GM23338 (cell line): ENCODE measurements at regions not wholly inside any gene's neighbourhood (a gene's known extent, or its start where the extent isn't known, plus 50 kb on each side); places are given as distances from the start of the nearest gene placed in this dataset.

Experiments
- ATAC-seq: fragments of 200-7000 bp; cut with Tn5 transposase; 3 replicates; pipeline ENCODE4 v1.9.1; 2020
- DNase-seq: peaks from one replicate; pipeline ENCODE4 v3.0.0-alpha.2; 2015; ENCODE audit warnings: low spot score
- H2AFZ ChIP-seq: fragments of 200-600 bp; sonication (generic); 2 replicates; pipeline ENCODE4 v1.8.0; 2016; ENCODE audit warnings: antibody characterized with exemption, mild to moderate bottlenecking, moderate library complexity
- H3F3A ChIP-seq: fragments of 200-600 bp; sonication (generic); replicated peaks from 2 replicates; pipeline ENCODE4 v1.8.0; 2017; ENCODE audit warnings: antibody characterized with exemption, mixed run types, low read depth
- H3K27ac ChIP-seq: fragments of 200-600 bp; sonication (generic); 2 replicates; pipeline ENCODE4 v1.6.1; 2016; ENCODE audit warnings: low read depth
- H3K27me3 ChIP-seq: fragments of 200-600 bp; sonication (generic); 2 replicates; pipeline ENCODE4 v1.8.0; 2016; ENCODE audit warnings: mild to moderate bottlenecking, mixed run types, moderate library complexity; ENCODE audit not compliant: insufficient read depth
- H3K36me3 ChIP-seq: fragments of 200-600 bp; sonication (generic); 2 replicates; pipeline ENCODE4 v1.8.0; 2016; ENCODE audit warnings: mild to moderate bottlenecking; ENCODE audit not compliant: insufficient read depth
- H3K4me1 ChIP-seq: fragments of 200-600 bp; sonication (generic); 2 replicates; pipeline ENCODE4 v1.8.0; 2016; ENCODE audit warnings: mild to moderate bottlenecking, moderate library complexity; ENCODE audit not compliant: insufficient read depth
- H3K4me2 ChIP-seq: fragments of 200-600 bp; sonication (generic); 2 replicates; pipeline ENCODE4 v1.7.1; 2017; ENCODE audit warnings: mixed run types
- H3K4me3 ChIP-seq: fragments of 200-600 bp; sonication (generic); 2 replicates; pipeline ENCODE4 v1.6.1; 2016; ENCODE audit warnings: mixed run types
- H3K79me2 ChIP-seq: fragments of 200-600 bp; sonication (generic); replicated peaks from 2 replicates; pipeline ENCODE4 v1.8.0; 2017; ENCODE audit warnings: mild to moderate bottlenecking; ENCODE audit not compliant: insufficient read depth
- H3K9me2 ChIP-seq: fragments of 200-600 bp; sonication (generic); 2 replicates; pipeline ENCODE4 v1.8.0; 2017; ENCODE audit not compliant: insufficient read depth
- H4K20me1 ChIP-seq: fragments of 200-600 bp; sonication (generic); replicated peaks from 2 replicates; pipeline ENCODE4 v1.8.0; 2017; ENCODE audit warnings: mild to moderate bottlenecking; ENCODE audit not compliant: insufficient read depth
- H3K27ac Mint-ChIP-seq: 2 replicates; pipeline ENCODE4 v1.8.0; 2020; ENCODE audit warnings: inconsistent platforms, mild to moderate bottlenecking, moderate library complexity, mixed read lengths
- H3K27me3 Mint-ChIP-seq: 3 replicates; pipeline ENCODE4 v1.8.0; 2022; ENCODE audit warnings: low read depth, mild to moderate bottlenecking, moderate library complexity, mixed read lengths, inconsistent platforms; ENCODE audit not compliant: insufficient read depth, poor library complexity
- H3K36me3 Mint-ChIP-seq: 3 replicates; pipeline ENCODE4 v1.8.0; 2021; ENCODE audit warnings: low read depth, mild to moderate bottlenecking, inconsistent platforms, moderate library complexity, mixed read lengths
- H3K4me1 Mint-ChIP-seq: 3 replicates; pipeline ENCODE4 v1.8.0; 2020; ENCODE audit warnings: mild to moderate bottlenecking, inconsistent platforms, mixed read lengths
- H3K4me3 Mint-ChIP-seq: 3 replicates; pipeline ENCODE4 v1.8.0; 2021; ENCODE audit warnings: moderate library complexity, mild to moderate bottlenecking, inconsistent platforms, mixed read lengths
- H3K9me3 Mint-ChIP-seq: 3 replicates; pipeline ENCODE4 v1.8.0; 2020; ENCODE audit warnings: moderate library complexity, mild to moderate bottlenecking, inconsistent platforms, mixed read lengths
- CREB1 ChIP-seq: fragments of 250-450 bp; sonication (Bioruptor Pico); IDR thresholded peaks from 2 replicates; pipeline ENCODE4 v1.5.0; 2020; ENCODE audit warnings: low read depth, mild to moderate bottlenecking, moderate library complexity
- EZH2phosphoT487 ChIP-seq: fragments of 200-600 bp; sonication (generic); IDR thresholded peaks from one replicate; pipeline ENCODE4 v1.8.1; 2018; ENCODE audit warnings: antibody characterized with exemption; ENCODE audit not compliant: unreplicated experiment
- JUNB ChIP-seq: IDR thresholded peaks from one replicate; pipeline ENCODE4 v1.6.1; 2016; ENCODE audit warnings: antibody characterized with exemption; ENCODE audit not compliant: unreplicated experiment
- POLR2AphosphoS5 ChIP-seq: IDR thresholded peaks from 2 replicates; pipeline ENCODE4 v1.6.1; 2016; ENCODE audit warnings: antibody characterized with exemption, low read depth
- STAT1 ChIP-seq: IDR thresholded peaks from one replicate; pipeline ENCODE4 v1.6.1; 2016; ENCODE audit warnings: antibody characterized with exemption; ENCODE audit not compliant: unreplicated experiment
- ZNF114 ChIP-seq: fragments of 250-450 bp; sonication (Bioruptor Pico); IDR thresholded peaks from 2 replicates; pipeline ENCODE4 v1.5.0; 2020; ENCODE audit warnings: mild to moderate bottlenecking, moderate library complexity
- TF ChIP-seq, protein P1 (sequence below): fragments of 250-450 bp; sonication (Bioruptor Pico); IDR thresholded peaks from 2 replicates; pipeline ENCODE4 v1.5.0; 2020; ENCODE audit warnings: mild to moderate bottlenecking, moderate library complexity
- TF ChIP-seq, protein P2 (sequence below), 2 experiments: fragments of 200-600 bp in 1 of 2; sonication (generic) in 1 of 2; conservative IDR thresholded peaks; 2 replicates each; pipeline versions ENCODE4 v1.5.1 to v1.6.1; 2016 to 2017; ENCODE audit warnings: antibody characterized with exemption in 2 of 2, low read depth in 2 of 2, mild to moderate bottlenecking in 2 of 2, moderate library complexity in 1 of 2
- TF ChIP-seq, protein P3 (sequence below): IDR thresholded peaks from 2 replicates; pipeline ENCODE4 v1.6.1; 2016; ENCODE audit warnings: antibody characterized with exemption
- TF ChIP-seq, protein P4 (sequence below): IDR thresholded peaks from one replicate; pipeline ENCODE4 v1.6.1; 2018; ENCODE audit warnings: antibody characterized with exemption; ENCODE audit not compliant: unreplicated experiment

DNA sequence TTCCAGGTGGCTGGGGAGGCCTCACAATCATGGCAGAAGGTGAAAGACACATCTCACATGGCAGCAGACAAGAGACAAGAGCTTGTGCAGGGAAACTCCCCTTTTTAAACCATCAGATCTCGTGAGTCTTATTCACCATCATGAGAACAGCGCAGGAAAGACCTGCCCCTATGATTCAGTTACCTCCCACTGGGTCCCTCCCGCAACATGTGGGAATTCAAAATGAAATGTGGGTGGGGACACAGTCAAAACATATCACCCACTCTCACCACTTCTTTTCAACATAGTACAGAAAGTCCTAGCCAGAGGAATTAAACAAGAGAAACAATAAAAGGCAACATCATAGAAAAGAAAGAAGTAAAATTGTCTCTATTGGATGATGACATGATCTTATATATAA lies 223.4 kb upstream of the SLC24A2 start:
- no peaks in the 10 kb centered on the region for H3F3A ChIP-seq
- no peaks in the 10 kb centered on the region for H4K20me1 ChIP-seq
- no peak for TF ChIP-seq POLR2AphosphoS5
- TF ChIP-seq CREB1 (CRISPR knock-in tag) = no peak
- TF ChIP-seq EZH2phosphoT487 = no peak
- Mint-ChIP-seq H3K27me3 (no peaks in the 10 kb centered on the region), H3K4me3 (no peak overlapping the region), H3K27ac (no peak overlapping the region), H3K9me3 (peaks cover 10% of the 10 kb centered on the region), H3K36me3 (no peaks in the 10 kb centered on the region; the same call in 2 of the 3 replicates), H3K4me1 (peaks cover 11% of the 10 kb centered on the region)
- peaks cover 10% of the 10 kb centered on the region for H3K4me1 ChIP-seq
- ATAC-seq = no peak
- H3K27me3 ChIP-seq = no peaks in the 10 kb centered on the region
- H3K4me2 ChIP-seq = no peak overlapping the region
- no peak overlapping the region for H3K4me3 ChIP-seq
- 0 out of 2 replicates have a peak, but pooled peaks cover 5% of the 10 kb centered on the region for H3K9me2 ChIP-seq
- H2AFZ ChIP-seq = no peak overlapping the region
- no peaks in the 10 kb centered on the region for H3K36me3 ChIP-seq
- DNase-seq = no peak
- no peaks in the 10 kb centered on the region for H3K79me2 ChIP-seq
- H3K27ac ChIP-seq = no peak overlapping the region

DNA sequence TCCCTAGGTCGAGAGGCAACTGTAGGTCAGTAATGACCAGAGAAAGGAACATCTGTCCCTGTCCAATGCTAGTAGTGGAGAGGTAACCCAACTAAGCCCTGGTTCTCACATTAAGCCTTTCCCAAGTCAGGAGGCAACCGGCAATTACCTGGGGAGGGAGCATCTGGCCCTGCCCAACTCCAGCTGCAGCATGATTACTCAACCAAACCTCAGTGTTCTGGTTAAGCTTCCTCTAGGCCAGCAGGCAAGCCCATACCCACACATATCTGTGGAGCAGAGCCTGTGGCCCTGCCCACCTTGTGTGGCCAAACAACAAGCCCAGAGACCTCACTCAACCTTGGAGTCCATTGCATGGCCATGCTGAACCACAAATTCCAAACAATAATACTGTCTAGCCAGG lies 220.8 kb upstream of the SLC24A2 start:
- Histone ChIP-seq H3K4me1 (no peaks in the 10 kb centered on the region; the same call in 1 of the 2 replicates), H4K20me1 (no peaks in the 10 kb centered on the region), H3K27ac (no peak overlapping the region), H3K79me2 (no peaks in the 10 kb centered on the region), H3K27me3 (no peaks in the 10 kb centered on the region), H3K4me2 (no peak overlapping the region), H3K36me3 (no peaks in the 10 kb centered on the region), H3K9me2 (0 out of 2 replicates have a peak, but pooled peaks cover 5% of the 10 kb centered on the region), H2AFZ (no peak overlapping the region), H3F3A (no peaks in the 10 kb centered on the region), H3K4me3 (no peak overlapping the region)
- H3K4me3 Mint-ChIP-seq = no peak overlapping the region
- H3K36me3 Mint-ChIP-seq = no peaks in the 10 kb centered on the region; the same call in 2 of the 3 replicates
- H3K4me1 Mint-ChIP-seq = no peaks in the 10 kb centered on the region
- H3K27ac Mint-ChIP-seq = no peak overlapping the region
- H3K9me3 Mint-ChIP-seq = peaks cover 10% of the 10 kb centered on the region; the same call in 2 of the 3 replicates
- H3K27me3 Mint-ChIP-seq = no peaks in the 10 kb centered on the region
- no peak for DNase-seq
- no peak for ATAC-seq
- TF ChIP-seq, protein P1, sequence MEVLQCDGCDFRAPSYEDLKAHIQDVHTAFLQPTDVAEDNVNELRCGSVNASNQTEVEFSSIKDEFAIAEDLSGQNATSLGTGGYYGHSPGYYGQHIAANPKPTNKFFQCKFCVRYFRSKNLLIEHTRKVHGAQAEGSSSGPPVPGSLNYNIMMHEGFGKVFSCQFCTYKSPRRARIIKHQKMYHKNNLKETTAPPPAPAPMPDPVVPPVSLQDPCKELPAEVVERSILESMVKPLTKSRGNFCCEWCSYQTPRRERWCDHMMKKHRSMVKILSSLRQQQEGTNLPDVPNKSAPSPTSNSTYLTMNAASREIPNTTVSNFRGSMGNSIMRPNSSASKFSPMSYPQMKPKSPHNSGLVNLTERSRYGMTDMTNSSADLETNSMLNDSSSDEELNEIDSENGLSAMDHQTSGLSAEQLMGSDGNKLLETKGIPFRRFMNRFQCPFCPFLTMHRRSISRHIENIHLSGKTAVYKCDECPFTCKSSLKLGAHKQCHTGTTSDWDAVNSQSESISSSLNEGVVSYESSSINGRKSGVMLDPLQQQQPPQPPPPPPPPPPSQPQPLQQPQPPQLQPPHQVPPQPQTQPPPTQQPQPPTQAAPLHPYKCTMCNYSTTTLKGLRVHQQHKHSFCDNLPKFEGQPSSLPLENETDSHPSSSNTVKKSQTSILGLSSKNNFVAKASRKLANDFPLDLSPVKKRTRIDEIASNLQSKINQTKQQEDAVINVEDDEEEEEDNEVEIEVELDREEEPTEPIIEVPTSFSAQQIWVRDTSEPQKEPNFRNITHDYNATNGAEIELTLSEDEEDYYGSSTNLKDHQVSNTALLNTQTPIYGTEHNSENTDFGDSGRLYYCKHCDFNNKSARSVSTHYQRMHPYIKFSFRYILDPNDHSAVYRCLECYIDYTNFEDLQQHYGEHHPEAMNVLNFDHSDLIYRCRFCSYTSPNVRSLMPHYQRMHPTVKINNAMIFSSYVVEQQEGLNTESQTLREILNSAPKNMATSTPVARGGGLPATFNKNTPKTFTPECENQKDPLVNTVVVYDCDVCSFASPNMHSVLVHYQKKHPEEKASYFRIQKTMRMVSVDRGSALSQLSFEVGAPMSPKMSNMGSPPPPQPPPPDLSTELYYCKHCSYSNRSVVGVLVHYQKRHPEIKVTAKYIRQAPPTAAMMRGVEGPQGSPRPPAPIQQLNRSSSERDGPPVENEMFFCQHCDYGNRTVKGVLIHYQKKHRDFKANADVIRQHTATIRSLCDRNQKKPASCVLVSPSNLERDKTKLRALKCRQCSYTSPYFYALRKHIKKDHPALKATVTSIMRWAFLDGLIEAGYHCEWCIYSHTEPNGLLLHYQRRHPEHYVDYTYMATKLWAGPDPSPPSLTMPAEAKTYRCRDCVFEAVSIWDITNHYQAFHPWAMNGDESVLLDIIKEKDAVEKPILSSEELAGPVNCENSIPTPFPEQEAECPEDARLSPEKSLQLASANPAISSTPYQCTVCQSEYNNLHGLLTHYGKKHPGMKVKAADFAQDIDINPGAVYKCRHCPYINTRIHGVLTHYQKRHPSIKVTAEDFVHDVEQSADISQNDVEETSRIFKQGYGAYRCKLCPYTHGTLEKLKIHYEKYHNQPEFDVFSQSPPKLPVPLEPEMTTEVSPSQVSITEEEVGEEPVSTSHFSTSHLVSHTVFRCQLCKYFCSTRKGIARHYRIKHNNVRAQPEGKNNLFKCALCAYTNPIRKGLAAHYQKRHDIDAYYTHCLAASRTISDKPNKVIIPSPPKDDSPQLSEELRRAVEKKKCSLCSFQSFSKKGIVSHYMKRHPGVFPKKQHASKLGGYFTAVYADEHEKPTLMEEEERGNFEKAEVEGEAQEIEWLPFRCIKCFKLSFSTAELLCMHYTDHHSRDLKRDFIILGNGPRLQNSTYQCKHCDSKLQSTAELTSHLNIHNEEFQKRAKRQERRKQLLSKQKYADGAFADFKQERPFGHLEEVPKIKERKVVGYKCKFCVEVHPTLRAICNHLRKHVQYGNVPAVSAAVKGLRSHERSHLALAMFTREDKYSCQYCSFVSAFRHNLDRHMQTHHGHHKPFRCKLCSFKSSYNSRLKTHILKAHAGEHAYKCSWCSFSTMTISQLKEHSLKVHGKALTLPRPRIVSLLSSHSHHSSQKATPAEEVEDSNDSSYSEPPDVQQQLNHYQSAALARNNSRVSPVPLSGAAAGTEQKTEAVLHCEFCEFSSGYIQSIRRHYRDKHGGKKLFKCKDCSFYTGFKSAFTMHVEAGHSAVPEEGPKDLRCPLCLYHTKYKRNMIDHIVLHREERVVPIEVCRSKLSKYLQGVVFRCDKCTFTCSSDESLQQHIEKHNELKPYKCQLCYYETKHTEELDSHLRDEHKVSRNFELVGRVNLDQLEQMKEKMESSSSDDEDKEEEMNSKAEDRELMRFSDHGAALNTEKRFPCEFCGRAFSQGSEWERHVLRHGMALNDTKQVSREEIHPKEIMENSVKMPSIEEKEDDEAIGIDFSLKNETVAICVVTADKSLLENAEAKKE (CRISPR knock-in tag) = no peak
- TF ChIP-seq, protein P2, sequence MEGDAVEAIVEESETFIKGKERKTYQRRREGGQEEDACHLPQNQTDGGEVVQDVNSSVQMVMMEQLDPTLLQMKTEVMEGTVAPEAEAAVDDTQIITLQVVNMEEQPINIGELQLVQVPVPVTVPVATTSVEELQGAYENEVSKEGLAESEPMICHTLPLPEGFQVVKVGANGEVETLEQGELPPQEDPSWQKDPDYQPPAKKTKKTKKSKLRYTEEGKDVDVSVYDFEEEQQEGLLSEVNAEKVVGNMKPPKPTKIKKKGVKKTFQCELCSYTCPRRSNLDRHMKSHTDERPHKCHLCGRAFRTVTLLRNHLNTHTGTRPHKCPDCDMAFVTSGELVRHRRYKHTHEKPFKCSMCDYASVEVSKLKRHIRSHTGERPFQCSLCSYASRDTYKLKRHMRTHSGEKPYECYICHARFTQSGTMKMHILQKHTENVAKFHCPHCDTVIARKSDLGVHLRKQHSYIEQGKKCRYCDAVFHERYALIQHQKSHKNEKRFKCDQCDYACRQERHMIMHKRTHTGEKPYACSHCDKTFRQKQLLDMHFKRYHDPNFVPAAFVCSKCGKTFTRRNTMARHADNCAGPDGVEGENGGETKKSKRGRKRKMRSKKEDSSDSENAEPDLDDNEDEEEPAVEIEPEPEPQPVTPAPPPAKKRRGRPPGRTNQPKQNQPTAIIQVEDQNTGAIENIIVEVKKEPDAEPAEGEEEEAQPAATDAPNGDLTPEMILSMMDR (conservative IDR thresholded peaks at IDR 0.05; ENCODE audit: low read depth in 2 of 2) = no peak
- TF ChIP-seq JUNB (no peak), CREB1 (CRISPR knock-in tag) (no peak), STAT1 (no peak), EZH2phosphoT487 (no peak), ZNF114 (no peak)
- TF ChIP-seq, protein P3, sequence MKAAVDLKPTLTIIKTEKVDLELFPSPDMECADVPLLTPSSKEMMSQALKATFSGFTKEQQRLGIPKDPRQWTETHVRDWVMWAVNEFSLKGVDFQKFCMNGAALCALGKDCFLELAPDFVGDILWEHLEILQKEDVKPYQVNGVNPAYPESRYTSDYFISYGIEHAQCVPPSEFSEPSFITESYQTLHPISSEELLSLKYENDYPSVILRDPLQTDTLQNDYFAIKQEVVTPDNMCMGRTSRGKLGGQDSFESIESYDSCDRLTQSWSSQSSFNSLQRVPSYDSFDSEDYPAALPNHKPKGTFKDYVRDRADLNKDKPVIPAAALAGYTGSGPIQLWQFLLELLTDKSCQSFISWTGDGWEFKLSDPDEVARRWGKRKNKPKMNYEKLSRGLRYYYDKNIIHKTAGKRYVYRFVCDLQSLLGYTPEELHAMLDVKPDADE = no peak
- TF ChIP-seq, protein P4, sequence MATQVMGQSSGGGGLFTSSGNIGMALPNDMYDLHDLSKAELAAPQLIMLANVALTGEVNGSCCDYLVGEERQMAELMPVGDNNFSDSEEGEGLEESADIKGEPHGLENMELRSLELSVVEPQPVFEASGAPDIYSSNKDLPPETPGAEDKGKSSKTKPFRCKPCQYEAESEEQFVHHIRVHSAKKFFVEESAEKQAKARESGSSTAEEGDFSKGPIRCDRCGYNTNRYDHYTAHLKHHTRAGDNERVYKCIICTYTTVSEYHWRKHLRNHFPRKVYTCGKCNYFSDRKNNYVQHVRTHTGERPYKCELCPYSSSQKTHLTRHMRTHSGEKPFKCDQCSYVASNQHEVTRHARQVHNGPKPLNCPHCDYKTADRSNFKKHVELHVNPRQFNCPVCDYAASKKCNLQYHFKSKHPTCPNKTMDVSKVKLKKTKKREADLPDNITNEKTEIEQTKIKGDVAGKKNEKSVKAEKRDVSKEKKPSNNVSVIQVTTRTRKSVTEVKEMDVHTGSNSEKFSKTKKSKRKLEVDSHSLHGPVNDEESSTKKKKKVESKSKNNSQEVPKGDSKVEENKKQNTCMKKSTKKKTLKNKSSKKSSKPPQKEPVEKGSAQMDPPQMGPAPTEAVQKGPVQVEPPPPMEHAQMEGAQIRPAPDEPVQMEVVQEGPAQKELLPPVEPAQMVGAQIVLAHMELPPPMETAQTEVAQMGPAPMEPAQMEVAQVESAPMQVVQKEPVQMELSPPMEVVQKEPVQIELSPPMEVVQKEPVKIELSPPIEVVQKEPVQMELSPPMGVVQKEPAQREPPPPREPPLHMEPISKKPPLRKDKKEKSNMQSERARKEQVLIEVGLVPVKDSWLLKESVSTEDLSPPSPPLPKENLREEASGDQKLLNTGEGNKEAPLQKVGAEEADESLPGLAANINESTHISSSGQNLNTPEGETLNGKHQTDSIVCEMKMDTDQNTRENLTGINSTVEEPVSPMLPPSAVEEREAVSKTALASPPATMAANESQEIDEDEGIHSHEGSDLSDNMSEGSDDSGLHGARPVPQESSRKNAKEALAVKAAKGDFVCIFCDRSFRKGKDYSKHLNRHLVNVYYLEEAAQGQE = no peak
